HG03066 (cell line): ENCODE measurements at regions not wholly inside any gene's neighbourhood (a gene's known extent, or its start where the extent isn't known, plus 50 kb on each side); places are given as distances from the start of the nearest gene placed in this dataset.

ENCODE experiments used
- ATAC-seq: cut with Tn5 transposase; IDR thresholded peaks from one replicate; pipeline ENCODE4 v1.9.1; 2021; ENCODE audit warnings: low read depth; ENCODE audit not compliant: unreplicated experiment

DNA sequence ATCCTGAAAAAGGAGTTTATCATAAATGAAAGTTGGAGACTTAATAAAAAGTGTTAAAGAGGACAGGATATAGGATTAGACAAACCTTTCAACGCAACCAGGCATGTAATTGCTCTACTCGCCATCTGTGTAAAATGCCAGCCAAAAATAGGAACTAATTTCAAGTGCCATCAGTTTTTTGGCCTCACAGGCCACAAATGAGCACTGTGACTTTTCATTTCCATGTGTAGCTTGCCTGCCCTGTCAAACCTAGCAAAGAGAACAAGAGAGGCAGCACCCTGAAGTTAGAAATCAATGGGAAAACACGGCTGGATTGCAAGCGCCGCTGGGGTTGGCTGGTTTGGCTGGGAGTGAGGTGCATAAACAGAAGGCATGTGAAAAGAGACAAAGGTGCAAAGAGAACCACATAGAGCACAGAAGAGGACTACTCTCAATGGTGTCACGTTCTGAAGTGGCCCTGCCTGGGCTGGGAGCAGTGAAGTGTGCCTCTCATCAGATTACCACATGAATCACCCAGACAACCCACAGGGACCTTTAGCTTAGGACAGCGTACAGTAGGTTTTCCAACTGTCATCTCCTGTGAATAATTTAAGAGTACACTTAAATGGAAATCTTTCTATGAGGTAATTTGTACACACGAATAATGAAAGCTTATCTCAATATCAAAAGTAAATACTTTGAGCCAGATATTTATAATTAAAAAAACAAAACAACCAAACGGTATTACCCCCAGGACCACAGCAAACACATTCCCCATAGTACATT is 78.0 kb upstream of the NHSL1 start:
- ATAC-seq = no peak

DNA sequence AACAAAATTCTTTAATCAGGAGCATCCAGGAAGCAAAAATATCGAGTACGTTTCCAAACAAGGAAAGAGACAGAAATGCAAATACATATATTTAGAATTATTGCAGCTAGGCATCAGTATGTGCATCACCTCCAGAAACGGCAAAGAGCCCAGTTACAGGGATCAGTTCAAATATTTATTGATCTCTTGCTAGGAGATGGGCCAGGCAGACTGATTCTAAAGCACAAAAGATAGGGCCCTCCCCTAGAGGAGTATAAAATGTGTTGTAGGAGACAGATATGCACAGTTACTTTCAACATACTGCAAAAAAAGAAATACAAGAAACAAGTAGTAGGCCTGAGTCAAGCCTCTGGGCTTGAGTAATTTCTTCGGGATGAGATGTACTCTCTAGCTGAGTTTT is 80.7 kb upstream of the NHSL1 start:
- ATAC-seq = no peak

DNA sequence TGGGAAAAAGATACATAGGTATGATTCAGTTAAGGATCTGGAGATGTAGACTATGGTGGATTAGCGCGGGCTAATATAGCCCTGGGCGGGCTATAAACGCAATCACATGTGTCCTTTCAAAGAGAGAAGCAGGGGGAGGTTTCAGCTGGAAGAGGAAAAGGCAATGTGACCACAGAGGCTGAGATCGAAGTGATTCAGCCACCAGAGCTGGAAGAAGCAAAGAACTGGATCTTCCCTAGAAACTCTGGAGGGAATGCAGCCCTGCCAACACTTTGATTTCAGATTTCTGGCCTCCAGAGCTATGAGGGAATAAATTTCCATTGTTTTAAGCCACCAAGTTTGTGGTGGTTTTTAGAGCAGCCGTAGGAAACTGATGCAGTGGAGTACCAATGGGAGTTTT is 81.5 kb upstream of the NHSL1 start:
- ATAC-seq = no peak

DNA sequence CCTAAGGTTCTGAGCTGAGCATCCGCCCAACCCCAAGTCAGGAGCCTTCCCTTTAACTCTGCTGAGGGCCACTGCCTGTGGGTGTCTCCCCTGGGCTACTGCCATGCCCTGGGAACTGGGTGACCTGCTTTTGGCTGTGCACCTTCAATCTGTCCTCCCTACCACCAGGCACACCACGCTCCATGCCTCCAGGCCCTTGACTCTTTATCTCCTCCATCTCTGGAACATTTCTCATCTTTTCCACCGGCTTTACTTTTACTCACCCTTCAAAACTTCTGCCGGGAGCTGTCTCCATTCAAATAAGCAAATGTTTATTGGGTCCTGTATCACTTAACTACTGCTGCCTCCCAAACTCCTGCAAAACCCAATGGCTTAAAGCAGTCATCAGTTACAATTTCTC is 83.3 kb upstream of the NHSL1 start:
- ATAC-seq = no peak

DNA sequence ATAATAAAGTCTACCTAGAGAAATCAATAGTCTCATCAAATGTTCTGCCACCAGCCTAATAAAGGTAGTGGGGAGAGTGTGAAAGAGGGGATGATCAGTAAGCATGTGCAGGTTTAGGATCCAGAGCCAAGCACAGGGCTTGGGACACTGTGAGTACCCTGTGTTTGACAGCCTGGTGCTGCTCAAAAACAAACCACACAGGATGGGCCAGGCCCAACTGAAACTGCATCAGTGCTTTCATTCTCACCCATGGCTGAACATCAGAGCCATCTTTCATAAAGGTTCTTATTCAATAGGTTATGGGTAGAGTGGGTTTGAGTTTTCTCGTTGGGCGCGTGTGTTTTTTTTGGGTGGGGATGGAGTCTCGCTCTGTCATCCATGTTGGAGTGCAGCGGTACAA is 87.3 kb upstream of the NHSL1 start:
- ATAC-seq = no peak

DNA sequence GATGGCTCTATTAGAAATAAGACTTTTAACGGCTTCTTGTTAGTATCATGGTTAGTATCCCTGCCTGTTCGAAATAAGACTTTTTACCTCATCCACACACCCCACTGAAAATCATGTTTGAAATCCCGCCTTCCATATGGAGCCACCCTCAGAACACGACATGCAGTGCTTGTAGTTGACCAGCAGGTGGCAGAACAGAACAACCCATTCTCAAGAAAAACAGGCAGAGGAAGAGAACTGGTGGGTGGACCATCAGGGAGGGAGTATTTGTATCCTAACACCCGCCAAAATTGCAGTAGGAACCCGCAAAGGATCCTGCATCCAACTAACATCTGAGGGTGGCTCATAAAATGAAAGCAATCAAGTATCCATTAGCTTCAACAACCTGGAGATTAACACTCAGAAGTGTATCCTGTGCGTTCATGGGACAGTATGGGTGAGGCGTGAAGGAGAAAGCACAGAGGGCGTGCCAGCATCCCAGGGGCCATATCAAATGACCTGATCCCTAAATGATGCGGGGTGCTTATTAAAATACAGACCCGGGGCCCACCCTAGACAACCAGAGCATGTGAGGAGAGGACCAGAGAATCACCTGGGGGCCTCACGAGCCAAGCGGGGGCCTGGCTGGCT is 89.6 kb upstream of the NHSL1 start:
- no peak for ATAC-seq

DNA sequence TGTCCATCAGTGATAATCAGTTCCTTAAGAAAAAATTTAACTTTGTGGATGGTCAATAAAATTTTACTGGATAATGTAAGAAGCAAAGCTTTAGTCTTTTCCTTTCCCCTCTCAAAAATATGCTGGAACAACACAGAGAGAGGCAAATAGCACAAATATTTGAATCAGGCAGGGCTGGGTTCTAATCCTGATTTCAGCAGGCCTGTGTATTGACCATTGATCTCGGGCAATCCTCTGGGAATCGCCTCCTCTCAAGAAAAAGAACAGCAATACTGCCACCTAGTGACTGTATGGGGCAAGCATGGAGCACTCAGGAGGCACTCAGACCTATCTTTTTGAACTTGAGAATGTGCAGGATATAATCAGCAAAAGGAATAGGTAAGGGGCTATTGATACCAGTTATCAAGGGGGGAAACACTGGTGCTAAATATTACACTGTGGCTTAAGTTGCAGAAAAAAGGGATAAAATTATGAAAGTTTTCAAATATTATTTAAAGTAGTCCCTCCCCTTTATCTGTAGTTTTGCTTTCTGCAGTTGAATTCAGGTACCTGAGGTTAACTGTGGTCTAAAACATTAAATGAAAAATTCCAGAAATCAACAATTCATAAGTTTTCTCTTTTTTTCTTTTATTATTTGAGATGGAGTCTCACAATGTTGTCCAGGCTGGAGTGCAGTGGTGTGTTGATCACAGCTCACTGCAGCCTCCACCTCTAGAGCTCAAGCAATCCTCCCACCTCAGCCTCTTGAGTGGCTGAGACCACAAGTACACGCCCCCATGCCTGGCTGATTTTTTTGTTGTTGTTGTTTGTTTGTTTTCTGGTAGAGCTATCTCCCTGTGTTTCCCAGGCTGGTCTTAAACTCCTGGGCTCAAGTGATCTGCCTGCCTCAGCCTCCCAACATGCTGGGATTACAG is 91.8 kb upstream of the NHSL1 start:
- ATAC-seq = no peak

DNA sequence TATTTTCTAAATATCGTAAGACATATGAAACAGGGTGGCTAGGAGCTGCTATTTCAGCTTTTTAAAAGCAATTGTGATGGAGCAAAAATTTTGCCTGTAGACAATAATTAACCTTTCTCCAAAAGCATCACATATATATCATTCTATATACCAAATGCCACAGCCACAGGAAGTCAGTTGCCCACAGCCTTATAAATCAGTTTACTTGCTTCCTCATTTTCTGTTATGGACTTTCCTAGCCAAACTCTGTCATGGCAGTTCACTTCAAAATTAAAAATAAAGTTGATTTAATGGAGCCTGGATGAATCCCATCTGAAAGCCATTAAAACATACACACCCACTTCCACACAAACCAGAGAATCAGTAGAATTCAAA is 93.4 kb upstream of the NHSL1 start:
- peak; percentile 62 for ATAC-seq

DNA sequence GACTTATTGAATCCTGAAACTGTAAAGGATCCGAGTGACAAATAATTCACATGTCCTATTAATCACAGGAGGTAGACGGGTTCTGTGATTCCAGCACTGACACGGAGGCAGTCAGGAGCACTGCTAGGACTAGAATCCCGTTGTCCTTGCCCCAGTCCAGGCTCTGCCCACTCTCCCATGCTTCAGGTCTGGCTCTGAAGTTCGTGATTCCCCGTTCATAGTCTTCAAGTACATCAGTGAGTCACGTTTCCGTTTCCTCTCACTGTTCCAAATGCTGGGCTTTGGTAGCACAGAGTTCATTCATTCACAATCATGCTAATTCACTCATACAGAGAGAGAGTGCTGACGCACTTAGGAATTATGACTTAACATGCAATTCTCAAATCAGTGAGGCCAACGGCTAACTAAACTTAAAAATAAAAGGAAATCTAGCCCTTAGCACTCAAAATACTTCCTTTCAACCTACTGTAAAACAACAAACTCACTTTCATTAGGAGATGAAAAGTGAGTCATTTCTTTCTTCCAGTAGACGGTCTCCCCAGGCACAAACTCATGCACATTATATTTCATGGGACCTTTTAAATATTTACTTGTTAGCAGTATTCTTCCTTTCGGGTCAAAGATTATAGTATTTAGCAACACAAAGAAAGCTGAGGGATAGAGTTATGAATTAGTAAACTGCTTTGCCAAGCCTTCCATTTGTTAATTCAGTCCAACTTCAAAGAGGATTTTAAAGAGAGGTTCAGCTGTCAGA is 94.0 kb upstream of the NHSL1 start:
- ATAC-seq = peak; percentile 61

DNA sequence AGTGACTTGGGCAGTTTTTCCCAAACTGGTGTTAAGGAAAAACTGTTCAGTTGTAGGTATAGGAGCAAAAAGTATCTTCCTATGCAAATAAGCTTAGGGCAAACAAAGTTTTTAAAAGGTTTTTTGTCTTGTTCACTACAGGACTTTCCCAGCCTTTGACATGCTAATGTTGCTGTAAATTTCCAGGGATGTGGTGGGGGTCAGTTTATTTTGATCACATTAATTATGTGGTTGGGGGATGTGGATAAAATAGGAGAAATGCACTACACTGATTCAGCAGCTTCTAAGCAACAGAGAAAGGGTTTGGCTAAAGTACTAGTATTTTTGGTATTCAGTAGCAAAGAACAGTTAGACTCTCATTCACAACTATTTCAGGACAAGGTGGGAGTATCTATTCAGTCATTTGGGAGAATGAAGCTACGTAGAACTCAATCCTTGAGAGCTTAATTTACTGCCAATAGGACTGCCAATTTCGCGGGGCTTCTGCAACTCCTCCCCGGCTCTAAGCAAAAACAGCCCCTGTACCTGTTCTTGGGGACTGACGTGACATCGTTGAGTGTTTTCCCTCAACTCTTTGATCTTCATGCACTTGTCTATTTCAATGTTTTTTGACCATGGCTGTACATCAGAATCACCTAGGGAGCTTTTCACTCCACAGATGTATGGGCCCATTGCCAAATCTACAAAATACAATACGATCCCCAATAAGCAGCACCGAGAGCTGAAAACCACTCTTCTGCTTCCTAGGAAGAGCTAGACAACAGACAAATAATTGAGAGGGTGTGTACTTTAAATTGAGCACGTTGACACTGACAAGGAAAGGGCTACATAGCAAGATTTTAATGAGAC is 94.8 kb upstream of the NHSL1 start:
- no peak for ATAC-seq

DNA sequence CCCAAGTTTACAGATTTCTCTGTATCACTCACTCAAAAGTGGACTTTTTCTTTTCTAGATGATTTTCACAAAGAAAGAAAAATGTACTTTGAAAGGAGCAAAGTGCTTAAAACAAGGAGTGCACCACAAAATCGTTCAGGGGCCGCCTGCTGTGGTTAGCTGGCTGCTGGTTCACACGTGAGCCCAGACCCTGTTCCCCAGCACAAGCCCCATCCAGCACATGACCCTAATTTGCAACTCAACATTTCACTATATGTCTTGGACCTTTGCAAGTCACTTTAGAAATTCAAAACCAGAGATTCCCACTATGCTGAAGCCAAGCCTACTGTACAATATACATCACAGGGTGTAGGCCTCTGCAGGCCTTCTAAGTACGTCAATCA is 95.5 kb upstream of the NHSL1 start:
- ATAC-seq = no peak

DNA sequence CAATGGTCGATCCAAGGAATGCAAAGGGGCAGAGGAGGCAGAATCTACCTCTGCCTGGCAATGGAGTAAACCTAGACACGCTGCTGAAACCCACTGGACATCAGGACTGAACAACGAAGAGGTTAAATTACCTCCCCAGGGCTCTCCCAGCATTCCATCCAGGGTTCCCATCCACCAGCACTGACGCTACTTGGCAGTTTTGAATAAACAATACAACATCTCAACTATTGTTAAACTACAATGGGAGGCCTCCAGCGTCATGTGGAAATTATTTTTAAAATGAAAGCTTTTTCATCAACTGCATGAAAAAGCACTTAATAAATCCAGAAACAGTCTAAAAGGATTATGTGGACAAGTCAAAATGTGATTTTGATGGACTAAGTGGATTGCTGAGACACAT is 96.8 kb upstream of the NHSL1 start:
- ATAC-seq = no peak

DNA sequence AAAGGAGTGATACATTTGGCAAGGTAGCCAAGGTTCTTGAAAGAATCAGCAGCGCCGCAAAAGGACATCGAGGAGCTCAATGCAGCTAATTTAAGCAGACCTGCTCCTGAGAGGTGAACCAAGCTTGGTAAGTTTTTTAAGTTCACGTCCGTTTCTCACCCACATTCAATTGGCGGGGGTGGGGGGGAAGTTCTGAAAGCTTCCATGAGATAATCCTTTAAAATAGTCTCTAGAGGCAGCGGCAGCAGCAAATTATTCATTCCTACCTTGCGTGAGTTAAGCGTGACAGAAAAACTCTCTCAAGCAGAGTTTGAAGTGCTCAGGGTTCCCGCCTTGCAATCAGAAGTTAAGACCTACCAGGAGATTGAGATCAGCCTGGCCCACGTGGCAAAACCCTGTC is 97.3 kb upstream of the NHSL1 start:
- ATAC-seq = no peak

DNA sequence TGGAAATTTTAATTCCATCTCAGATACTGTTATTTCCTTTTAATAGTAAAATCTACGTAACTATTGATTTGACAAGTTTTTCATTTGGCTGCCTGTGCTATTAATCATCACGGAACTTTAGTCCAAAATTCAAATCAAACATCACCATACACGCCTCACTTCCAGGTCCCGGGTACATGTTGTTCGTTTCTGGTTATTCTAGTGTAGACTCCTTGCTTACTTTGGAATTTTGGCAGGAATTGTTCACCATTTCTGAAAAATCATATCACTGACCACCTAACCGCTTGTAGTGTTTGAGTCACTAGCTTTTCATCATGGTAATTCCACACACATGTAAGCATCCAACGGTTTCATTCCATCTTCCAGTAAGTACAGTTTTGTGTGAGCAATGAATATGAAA is 98.0 kb upstream of the NHSL1 start:
- ATAC-seq = no peak

DNA sequence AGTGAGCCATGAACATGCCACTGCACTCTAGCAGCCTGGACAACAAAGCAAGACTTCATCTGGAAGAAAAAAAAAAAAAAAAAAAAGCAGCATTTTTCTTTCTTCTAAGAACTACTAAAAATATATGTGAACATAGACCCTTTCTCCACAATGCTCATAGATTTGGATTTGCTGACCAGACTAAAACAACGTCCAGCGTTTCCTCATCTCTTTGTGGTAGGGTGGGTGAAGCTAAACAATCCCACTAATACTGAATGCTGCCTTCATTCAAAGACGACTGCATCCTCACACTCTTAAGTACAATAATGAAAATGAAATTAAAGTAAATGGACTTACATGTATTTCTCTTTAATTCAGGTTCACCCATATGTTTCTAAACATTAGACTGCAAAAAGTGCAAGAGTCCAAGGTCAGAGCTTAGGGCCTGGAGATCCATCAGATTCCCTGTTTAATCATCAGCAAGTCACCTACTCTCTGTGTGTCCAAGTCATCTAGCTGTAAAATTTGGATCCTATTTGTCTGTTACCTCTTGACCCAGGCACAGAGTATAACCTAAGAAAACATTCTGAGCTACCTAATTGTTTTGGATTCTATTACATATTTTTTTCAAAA is 99.4 kb upstream of the NHSL1 start:
- no peak for ATAC-seq

DNA sequence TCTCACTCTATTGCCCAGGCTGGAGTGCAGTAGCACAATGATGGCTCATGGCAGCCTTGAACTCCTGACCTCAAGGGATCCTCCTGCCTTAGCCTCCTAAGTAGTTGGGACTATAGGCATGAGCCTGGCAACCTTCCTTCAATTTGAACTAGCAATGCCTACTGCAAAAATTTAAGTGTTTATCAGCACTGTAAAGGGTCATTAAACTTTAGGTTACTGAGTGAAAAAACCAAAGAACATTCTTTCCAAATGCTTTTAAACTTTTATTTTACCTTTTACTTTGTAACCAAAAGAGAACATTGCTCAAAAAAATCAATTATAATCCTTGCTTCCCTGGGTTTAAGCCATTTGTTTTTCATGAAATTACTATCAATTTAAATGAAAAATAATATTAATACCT is 101.0 kb upstream of the NHSL1 start:
- no peak for ATAC-seq

DNA sequence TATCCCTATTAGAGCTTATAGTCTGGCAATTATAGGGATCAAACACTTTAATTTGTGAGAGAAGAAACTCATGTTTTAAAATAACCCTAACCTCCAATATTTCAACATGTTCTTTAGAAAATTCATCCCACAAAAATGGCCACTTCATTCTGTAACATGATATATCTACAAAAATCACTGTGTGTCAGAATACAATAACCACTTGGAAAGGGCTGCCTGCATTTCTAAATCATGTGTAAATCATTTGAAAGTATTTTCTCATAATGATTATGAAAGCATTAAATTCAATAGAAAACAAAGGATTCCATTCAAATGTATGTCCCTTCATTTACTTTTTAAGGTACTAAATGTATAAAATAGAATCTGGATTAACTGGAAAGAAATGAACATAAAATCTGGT is 101.4 kb upstream of the NHSL1 start:
- ATAC-seq = no peak

DNA sequence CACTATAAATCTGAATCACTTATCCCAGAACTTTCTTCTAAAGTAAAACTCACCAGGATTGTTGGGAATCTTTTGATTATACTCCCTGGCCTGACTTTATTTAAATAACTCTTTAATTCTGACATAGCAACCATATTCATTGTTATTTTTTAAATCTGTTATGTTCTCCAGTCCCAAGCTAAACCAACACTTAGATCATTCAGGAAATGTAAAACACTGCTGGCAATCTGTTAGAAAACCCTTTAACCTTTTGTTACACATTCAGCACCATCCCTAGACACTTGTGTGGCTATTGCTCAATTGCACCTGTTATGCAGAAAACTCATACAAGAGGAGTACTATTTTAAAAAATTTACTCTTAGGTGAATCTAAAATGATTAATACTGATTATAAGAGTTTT is 101.8 kb upstream of the NHSL1 start:
- no peak for ATAC-seq

DNA sequence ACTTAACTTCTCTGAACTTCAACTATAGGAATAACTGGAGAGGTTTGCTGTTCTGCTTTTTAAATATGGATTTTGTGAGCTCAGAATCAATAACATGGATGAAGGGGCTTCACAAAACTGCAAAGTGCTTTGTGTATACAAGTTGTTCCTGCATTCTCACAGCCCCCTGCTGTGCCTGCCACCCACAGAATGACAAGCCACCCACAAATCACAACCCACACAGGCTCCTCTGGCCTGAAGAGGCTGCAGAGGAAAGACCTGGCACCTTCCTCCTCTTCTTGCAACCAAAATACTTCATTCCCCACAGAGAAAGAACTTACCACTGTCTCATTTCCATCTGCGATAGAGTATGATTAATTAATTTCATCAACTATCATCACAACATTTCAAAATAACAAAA is 106.7 kb upstream of the NHSL1 start:
- ATAC-seq = no peak
